Testis (tissue), 2 donors: ENCODE measurements at regions not wholly inside any gene's neighbourhood (a gene's known extent, or its start where the extent isn't known, plus 50 kb on each side); places are given as distances from the start of the nearest gene placed in this dataset.

Experiments used
- CTCF ChIP-seq, 3 experiments: fragments of 450-650 bp in 2 of 3; fragments of 200-600 bp in 1 of 3; sonication (generic) in 1 of 3; IDR thresholded peaks; one replicate each; pipeline ENCODE4 v1.5.1; 2016 to 2019; ENCODE audit warnings: antibody characterized with exemption in 3 of 3, mild to moderate bottlenecking in 2 of 3, moderate library complexity in 1 of 3
- POLR2A ChIP-seq: fragments of 450-650 bp; IDR thresholded peaks from one replicate; pipeline ENCODE4 v1.6.1; 2017; ENCODE audit warnings: antibody characterized with exemption, mild to moderate bottlenecking, moderate library complexity

GRCh38 chr4:118586357-118586790, 98.8 kb upstream of the METTL14 start:
- TF ChIP-seq CTCF (IDR thresholded peaks at IDR 0.05), result no peak
- no peak for TF ChIP-seq POLR2A
